GM19025 (cell line): ENCODE measurements at regions not wholly inside any gene's neighbourhood (a gene's known extent, or its start where the extent isn't known, plus 50 kb on each side); places are given as distances from the start of the nearest gene placed in this dataset.
A peak's percentile ranks its signal among the peaks of the same experiment; 100 is the strongest.

ENCODE experiments used
- ATAC-seq: cut with Tn5 transposase; IDR thresholded peaks from one replicate; pipeline ENCODE4 v1.9.1; 2021; ENCODE audit warnings: mild to moderate bottlenecking, low read depth, moderate library complexity; ENCODE audit not compliant: unreplicated experiment

DNA sequence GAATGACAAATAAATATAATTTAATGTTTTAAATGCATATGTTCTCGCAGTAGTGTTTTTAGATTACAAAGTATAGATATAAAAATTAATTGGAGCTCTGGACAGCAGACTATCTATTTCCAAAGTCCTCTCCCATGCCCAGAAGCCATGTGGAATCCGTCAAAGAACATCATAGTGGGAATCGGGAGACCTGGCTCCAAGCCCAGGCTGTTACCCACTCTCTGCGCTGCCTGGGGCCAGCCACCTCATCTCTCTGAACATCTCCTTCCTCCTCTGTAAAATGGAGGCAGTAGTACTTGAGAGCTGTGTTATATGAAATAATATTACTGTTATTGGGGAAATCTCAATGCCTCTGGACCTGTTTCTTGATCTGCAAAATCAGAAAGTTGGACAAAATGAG is 58.1 kb upstream of the SLC30A5 start:
- ATAC-seq, result no peak

DNA sequence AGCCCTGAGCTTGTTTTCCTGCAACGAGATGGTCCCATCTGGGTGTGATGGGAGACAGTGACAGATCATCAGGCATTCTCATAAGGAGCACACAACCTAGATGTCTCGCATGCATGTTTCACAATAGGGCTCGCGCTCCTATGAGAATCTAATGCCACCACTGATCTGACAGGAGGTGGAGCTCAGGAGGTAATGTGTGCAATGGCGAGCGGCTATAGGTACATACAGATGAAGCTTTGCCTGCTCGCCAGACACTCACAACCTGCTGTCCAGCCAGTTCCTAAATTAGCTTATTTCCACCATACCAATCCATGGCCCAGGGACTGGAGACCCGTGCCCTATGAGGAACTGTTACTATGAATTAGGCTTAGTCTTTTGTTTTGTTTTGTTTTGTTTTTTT is 55.3 kb upstream of the SLC30A5 start:
- ATAC-seq, result no peak

DNA sequence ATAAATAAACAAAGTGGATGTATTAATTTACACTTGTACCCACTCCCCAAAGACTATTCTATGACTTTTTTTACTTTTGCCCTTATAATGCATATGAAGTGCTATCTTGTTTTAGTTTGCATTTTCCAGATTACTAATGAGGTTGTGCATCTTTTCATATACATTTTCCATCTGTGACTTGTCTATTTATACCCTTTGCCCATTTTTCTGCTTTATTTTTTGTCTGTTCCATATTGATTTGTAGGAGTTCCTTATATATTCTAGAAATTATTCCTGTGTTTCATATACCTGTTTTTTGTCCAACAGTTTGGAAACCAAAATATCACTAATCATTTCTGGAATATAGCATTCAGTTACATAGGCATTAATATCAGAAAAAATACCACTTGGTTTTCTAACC is 54.0 kb upstream of the SLC30A5 start:
- ATAC-seq, result no peak

DNA sequence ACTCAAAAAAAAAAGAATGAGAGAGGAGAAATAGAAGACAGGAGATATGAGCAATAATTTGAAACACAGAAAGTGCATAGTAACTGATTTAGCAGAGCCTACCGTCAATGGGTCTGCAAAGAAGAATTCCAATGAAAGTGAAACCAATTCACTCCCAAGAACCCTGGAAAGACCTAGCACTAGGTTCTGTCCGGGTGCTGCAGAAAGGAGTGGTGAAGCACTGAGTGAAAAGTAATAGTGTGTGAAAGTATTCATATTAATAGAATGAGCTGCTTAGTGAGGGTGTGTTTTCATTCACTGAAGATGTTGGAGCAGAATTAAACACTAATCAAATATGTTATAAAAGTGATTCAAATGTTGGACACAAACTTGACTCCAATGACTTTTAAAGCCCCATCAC is 51.3 kb upstream of the SLC30A5 start:
- ATAC-seq, result peak; percentile 18

DNA sequence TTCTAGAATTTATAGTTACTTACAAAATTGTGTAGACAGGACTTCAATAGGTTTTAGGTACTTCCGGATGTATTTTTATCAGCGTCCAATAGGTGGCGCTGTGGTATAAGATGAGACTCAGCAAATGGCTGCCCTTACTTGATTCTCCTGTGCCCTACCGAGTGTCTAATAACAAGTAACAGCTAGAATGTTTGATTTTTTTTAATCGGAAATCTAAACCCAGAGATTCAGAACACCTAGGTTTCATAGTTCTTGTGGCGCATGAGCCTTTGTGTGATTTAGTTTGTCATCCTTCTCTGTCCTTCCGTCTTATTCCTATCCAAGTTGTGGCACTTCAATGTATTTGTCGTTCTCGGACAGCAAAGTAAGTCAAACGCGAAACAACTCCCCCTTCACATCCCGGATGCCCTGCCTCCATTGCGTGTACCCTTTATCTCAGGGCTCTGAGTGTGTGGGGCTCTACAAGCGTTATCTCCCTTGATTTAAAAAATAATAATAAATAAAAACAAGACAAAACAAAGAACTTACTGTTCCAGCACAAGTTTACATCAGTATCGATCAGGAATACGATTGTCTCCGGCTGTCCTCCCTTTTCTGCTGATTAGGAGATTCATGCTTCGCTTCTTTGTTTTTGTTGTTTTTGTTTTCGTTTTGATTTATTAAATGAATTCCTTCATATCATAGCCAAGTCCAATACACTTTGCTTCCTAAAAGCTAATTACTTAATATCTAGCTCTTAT is 50.7 kb upstream of the SLC30A5 start:
- ATAC-seq, result peak; percentile 97

DNA sequence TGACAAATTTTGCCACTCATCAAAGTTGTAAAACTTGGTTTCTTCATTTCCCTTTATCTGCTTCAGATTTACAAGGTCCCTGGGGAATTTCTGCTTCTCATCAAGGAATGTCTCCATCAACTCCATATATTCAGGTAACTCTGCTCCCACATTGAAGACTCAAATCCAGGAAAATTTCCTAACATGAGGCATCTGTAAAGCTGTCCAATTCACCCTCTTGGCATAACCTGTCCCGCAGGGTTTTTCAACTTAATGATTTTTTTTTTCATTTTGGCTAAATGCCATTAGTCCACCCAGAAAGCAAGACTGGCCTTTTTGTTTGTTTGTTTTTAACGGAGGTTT is 50.2 kb upstream of the SLC30A5 start:
- no peak for ATAC-seq
